HK-2 (cell line): ENCODE measurements at regions not wholly inside any gene's neighbourhood (a gene's known extent, or its start where the extent isn't known, plus 50 kb on each side); places are given as distances from the start of the nearest gene placed in this dataset.

Experiments used
- DNase-seq: peaks from one replicate; pipeline ENCODE4 v3.0.0-alpha.2; 2018; ENCODE audit not compliant: unreplicated experiment

DNA sequence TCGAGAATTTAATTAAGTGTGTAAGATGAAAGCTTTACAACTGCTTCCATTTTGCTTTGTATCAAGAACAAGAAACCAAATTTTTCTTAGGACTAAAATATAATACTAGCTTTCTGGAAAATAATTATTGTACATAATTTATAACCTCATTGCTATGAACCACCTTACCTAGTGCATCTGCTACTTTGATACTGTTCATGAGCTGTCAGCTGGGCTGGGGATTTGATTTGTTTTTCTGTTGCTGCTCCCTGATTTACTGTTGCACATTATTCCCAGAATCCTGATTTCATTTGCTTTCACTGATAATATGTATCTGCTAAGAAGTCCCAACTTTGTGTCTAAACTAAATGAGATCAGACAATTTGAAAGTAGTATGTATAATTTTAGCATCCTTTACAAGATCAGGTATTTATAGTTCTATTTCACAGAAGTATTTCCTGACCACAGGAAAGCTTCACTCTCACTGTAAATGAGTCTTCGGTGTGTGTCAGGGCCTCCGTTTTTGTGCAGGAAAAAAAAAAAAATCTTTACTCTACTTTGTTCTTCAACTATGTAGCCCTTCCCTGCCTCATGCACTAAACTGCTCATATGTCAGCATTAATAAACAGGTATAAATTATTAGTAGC lies 105.6 kb upstream of the CCDC150 start:
- no peak for DNase-seq

GRCh38 chr2:196534495-196534894 lies 105.0 kb upstream of the CCDC150 start:
- no peak for DNase-seq

GRCh38 chr2:196535061-196535460 lies 104.5 kb upstream of the CCDC150 start:
- DNase-seq, result no peak

- no peak for DNase-seq
Observed at GRCh38 chr2:196535742-196536141, 103.8 kb upstream of the CCDC150 start.

DNA sequence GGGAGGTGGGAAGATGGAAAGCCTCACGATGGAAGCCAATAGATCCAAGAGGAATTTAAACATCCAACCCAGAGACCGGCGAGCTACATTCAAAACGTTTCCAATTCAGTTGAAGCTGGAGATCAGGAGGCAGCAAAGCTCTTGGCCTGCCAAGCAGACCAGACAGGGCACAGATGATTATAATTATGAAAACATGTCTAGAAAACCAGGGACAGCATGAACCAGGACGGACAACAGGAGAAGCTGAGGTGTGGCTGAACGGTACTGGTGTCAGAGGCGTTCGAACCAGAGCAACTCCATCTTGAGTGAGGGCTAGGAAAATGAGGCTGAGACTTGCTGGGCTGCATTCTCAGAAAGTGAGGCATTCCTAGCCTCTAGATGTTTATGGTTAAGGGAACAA lies 102.2 kb upstream of the CCDC150 start:
- no peak for DNase-seq

DNA sequence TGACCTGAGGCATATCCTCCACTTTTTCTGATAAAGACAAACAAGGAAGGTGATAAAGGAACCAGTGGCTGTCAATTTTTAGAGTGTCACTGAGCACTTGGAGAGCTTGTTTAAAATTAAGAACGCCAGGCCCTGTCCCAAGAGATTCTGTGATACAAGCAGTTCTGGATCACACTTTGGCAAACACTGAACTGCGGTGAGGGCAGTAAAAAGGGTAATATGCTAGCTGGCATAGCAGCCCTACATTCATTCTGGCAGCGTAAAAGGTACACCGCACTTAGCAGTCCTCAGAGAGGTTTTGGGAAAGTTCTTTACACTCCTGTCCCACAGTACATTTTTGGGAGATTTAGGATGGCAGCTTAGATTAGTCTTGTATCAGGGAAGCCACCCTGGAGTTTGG lies 101.3 kb upstream of the CCDC150 start:
- no peak for DNase-seq

DNA sequence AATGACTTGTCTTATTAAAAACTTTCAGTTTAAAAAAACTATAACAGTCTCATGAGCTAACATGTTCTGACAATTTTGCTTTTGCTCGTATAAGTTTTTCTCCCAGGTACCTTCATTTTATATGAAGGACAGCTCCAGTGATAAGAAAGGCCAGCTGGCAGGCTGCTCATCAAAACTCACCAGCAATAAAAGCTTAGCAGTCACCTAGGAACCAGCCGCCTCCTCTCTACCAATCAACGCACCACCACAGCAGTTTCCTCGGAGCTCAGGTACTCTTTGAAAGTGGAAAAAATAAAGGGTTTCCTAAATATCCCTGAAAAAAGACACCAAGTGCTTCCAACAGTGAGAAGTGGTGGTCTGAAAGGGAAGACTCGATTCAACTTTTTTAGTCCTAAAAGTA lies 100.9 kb upstream of the CCDC150 start:
- no peak for DNase-seq

DNA sequence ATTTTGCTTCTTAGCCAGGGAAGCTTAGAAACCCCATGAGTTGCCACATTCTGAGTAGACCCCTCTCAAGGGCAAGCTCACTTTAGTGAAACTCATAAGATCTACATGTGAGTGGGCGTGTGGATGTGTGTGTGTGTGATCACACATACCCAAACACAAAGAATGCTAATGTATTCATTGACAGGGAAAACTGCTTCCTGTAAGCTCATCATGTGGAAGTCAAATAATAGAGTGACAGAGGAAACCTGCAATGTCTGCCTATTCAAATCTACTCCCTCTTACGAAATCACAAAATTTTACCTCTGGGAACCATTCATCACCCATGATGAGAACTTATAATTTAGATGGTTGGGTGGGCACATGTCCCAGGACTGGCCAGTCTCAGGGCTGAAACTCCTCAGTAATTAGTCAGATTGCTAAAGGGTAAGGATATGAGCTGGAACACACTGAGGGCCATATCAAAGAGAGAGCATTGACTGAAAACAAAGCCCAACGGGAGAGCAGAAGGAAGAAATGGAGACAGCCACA lies 94.5 kb upstream of the CCDC150 start:
- DNase-seq, result no peak

GRCh38 chr2:196546151-196546919 lies 93.2 kb upstream of the CCDC150 start:
- DNase-seq, result no peak

DNA sequence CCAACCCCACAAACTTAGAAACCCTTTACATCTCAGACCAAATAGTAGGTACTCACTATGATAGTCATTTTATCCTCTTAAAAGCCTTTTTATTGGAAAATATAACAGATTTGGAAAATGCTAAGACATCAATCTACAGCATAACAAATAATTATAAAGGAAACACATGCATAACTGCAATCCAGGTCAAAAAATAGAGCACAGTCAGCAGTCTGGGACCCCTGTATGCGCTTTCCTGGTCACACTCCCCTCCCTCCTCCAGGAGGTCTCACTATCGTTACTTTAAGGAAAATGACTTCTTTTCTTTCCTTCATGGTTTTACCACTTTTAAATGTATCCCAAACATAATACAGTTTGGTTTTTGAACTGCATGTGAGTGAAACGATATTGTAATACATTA lies 90.5 kb upstream of the CCDC150 start:
- DNase-seq, result no peak

- no peak for DNase-seq
Observed at GRCh38 chr2:196551014-196551413, 88.5 kb upstream of the CCDC150 start.

- no peak for DNase-seq
Observed at GRCh38 chr2:196555161-196555560, 84.4 kb upstream of the CCDC150 start.

GRCh38 chr2:196555726-196556125 lies 83.8 kb upstream of the CCDC150 start:
- no peak for DNase-seq

- no peak for DNase-seq
Observed at GRCh38 chr2:196558497-196558896, 81.0 kb upstream of the CCDC150 start.

DNA sequence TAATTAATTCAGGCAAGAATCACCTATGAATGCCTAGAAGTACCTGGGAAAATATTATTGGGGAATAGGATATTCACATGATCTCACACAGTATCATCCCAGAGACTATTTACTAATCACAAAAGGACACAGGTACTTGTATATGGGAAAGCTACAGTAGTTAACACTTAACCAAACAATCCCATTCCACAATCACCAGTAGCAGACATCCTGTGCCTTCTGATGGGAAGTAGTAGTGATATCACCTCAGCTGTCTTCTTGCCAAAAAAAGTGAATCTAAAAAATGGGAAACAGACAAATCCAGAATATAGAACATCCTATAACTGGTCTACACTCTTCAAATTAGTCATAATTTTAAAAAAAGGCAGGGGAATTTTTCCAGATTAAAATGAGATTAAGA lies 75.6 kb upstream of the CCDC150 start:
- no peak for DNase-seq

GRCh38 chr2:196565106-196565765 lies 74.3 kb upstream of the CCDC150 start:
- DNase-seq, result no peak

DNA sequence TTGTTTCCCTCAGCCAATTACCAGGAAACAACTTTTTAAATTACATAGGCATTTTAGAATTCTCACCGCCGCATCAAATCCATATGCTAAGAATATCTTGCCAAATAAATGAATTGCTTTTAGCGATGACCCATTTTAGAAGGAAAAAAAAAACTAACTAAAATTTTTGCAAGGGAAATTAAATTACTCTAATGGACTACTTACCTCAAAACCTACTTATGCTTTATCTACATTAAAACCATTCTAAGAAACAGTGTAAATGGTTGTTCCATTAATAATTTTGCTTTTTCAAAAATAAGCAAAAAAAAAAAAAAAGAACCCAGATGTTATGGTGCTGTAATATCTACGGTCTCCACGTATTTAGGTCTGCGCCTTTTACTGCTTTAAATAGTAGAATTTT lies 73.5 kb upstream of the CCDC150 start:
- DNase-seq, result no peak

GRCh38 chr2:196566961-196567666 lies 72.4 kb upstream of the CCDC150 start:
- no peak for DNase-seq

DNA sequence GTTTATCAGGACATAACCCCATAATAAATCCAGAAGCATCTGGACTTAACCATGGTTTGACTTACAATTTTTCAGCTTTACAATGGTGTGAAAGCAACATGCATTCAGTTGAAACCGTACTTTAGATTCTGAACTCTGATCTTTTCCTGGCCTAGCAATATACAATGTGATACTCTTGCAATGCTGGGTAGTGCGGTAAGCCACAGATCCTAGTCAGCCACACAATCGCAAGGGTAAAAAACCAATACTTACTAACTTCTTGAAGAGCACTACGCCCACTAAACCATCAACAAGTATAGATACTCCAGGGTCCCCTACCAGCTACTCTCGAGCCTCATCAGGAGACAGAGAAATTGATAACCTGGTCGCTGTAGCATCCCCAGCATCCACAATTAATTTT lies 71.0 kb upstream of the CCDC150 start:
- no peak for DNase-seq

- no peak for DNase-seq
Observed at GRCh38 chr2:196584903-196585302, 54.6 kb upstream of the CCDC150 start.

GRCh38 chr2:196586511-196586991 lies 53.0 kb upstream of the CCDC150 start:
- peak; percentile 18 for DNase-seq

DNA sequence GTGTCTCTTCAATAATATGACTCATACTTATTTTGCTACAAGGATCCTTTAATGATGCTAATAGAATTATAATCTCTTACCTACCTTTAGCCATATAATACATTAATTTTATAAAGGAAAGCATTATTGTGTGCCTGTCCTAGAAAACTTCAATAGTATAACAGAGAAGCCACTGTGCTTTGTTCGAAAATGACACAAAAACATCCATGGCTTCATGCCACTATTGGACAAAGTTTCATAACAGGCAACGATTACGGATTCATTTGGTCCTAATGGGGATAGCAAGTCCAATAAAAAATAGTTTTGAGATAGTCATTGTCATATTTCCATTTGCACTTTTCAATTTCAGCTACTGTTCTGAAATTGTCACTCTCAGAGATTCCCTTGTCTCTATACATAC lies 52.5 kb upstream of the CCDC150 start:
- no peak for DNase-seq
